ENCODE measurements at regions not wholly inside any gene's neighbourhood (a gene's known extent, or its start where the extent isn't known, plus 50 kb on each side); places are given as distances from the start of the nearest gene placed in this dataset.

GRCh38 chr10:36886303-36886891, 239.0 kb upstream of the ANKRD30A start:
- no peak overlapping the region for H3K4me3 ChIP-seq (ENCODE audit: low read length)
- H3K9ac ChIP-seq (ENCODE audit: low read length) = no peak overlapping the region
- H3K27ac ChIP-seq (ENCODE audit: low read length) = no peak overlapping the region
- no peaks in the 10 kb centered on the region for H3K79me2 ChIP-seq (ENCODE audit: low read length)
- H3K9me2 ChIP-seq (replicated peaks; ENCODE audit: insufficient read depth, low read length) = no peaks in the 10 kb centered on the region
- H3K36me3 ChIP-seq (replicated peaks; ENCODE audit: insufficient read depth, low read length) = no peaks in the 10 kb centered on the region
- no peaks in the 10 kb centered on the region for H3K4me1 ChIP-seq (ENCODE audit: low read length)
- H3K9me3 ChIP-seq (replicated peaks; ENCODE audit: insufficient read depth, low read length) = no peaks in the 10 kb centered on the region
- TF ChIP-seq CTCF (IDR thresholded peaks at IDR 0.05; ENCODE audit: low read length) (no peak), EZH2 (optimal IDR thresholded peaks at IDR 0.05; ENCODE audit: low read depth, low read length) (no peak), EZH2phosphoT487 (IDR thresholded peaks at IDR 0.05; ENCODE audit: low read length) (no peak)
- no peak overlapping the region for H3K4me2 ChIP-seq (ENCODE audit: low read depth, low read length)
- DNase-seq = no peak
- H4K20me1 ChIP-seq (ENCODE audit: insufficient read depth, low read length) = no peaks in the 10 kb centered on the region
- no peaks in the 10 kb centered on the region for H3F3A ChIP-seq (ENCODE audit: insufficient read depth, low read length)
- H2AFZ ChIP-seq (ENCODE audit: low read length) = no peak overlapping the region
- H3K27me3 ChIP-seq (replicated peaks; ENCODE audit: insufficient read depth, low read length) = no peaks in the 10 kb centered on the region

- Histone ChIP-seq H2AFZ (ENCODE audit: low read length) (no peak overlapping the region), H3F3A (ENCODE audit: insufficient read depth, low read length) (no peaks in the 10 kb centered on the region), H3K9me2 (replicated peaks; ENCODE audit: insufficient read depth, low read length) (no peaks in the 10 kb centered on the region), H4K20me1 (ENCODE audit: insufficient read depth, low read length) (no peaks in the 10 kb centered on the region), H3K4me1 (ENCODE audit: low read length) (no peaks in the 10 kb centered on the region), H3K36me3 (replicated peaks; ENCODE audit: insufficient read depth, low read length) (no peaks in the 10 kb centered on the region), H3K27ac (ENCODE audit: low read length) (no peak overlapping the region), H3K9me3 (replicated peaks; ENCODE audit: insufficient read depth, low read length) (no peaks in the 10 kb centered on the region), H3K4me2 (ENCODE audit: low read depth, low read length) (no peak overlapping the region), H3K79me2 (ENCODE audit: low read length) (no peaks in the 10 kb centered on the region), H3K4me3 (ENCODE audit: low read length) (no peak overlapping the region), H3K9ac (ENCODE audit: low read length) (no peak overlapping the region), H3K27me3 (replicated peaks; ENCODE audit: insufficient read depth, low read length) (no peaks in the 10 kb centered on the region)
- no peak for DNase-seq
- TF ChIP-seq EZH2 (optimal IDR thresholded peaks at IDR 0.05; ENCODE audit: low read depth, low read length) = no peak
- TF ChIP-seq EZH2phosphoT487 (IDR thresholded peaks at IDR 0.05; ENCODE audit: low read length) = no peak
- TF ChIP-seq CTCF (IDR thresholded peaks at IDR 0.05; ENCODE audit: low read length) = no peak
Observed at GRCh38 chr10:36885746-36886145, 239.7 kb upstream of the ANKRD30A start.

GRCh38 chr10:36882781-36883180, 242.6 kb upstream of the ANKRD30A start:
- no peak overlapping the region for H3K4me3 ChIP-seq (ENCODE audit: low read length)
- no peaks in the 10 kb centered on the region for H4K20me1 ChIP-seq (ENCODE audit: insufficient read depth, low read length)
- no peaks in the 10 kb centered on the region for H3K36me3 ChIP-seq (replicated peaks; ENCODE audit: insufficient read depth, low read length)
- no peak for TF ChIP-seq EZH2 (optimal IDR thresholded peaks at IDR 0.05; ENCODE audit: low read depth, low read length)
- TF ChIP-seq CTCF (IDR thresholded peaks at IDR 0.05; ENCODE audit: low read length) = no peak
- TF ChIP-seq EZH2phosphoT487 (IDR thresholded peaks at IDR 0.05; ENCODE audit: low read length) = no peak
- no peak overlapping the region for H3K27ac ChIP-seq (ENCODE audit: low read length)
- no peak overlapping the region for H3K9ac ChIP-seq (ENCODE audit: low read length)
- H3K4me1 ChIP-seq (ENCODE audit: low read length) = no peaks in the 10 kb centered on the region
- H3K79me2 ChIP-seq (ENCODE audit: low read length) = no peaks in the 10 kb centered on the region
- no peak for DNase-seq
- no peak overlapping the region for H3K4me2 ChIP-seq (ENCODE audit: low read depth, low read length)
- H3K9me3 ChIP-seq (replicated peaks; ENCODE audit: insufficient read depth, low read length) = no peaks in the 10 kb centered on the region
- no peaks in the 10 kb centered on the region for H3K27me3 ChIP-seq (replicated peaks; ENCODE audit: insufficient read depth, low read length)
- H3F3A ChIP-seq (ENCODE audit: insufficient read depth, low read length) = no peaks in the 10 kb centered on the region
- H2AFZ ChIP-seq (ENCODE audit: low read length) = no peak overlapping the region
- H3K9me2 ChIP-seq (replicated peaks; ENCODE audit: insufficient read depth, low read length) = no peaks in the 10 kb centered on the region

All from MM.1S (cell line).